ENCODE measurements at regions not wholly inside any gene's neighbourhood (a gene's known extent, or its start where the extent isn't known, plus 50 kb on each side); places are given as distances from the start of the nearest gene placed in this dataset.

GRCh38 chr7:85449478-85449877, 262.6 kb upstream of the SEMA3D start:
- DNase-seq: no peak
- ChIA-PET CTCF (no interaction called here), POLR2A (interaction anchor here (0.6 kb wide), 1 partner anchor 588 kb away, joined by 3 read pairs; no protein-coding TSS in a partner anchor)
- H3K36me3 Mint-ChIP-seq (ENCODE audit: low read depth): no peaks in the 10 kb centered on the region
- no peaks in the 10 kb centered on the region for H3K27me3 Mint-ChIP-seq
- H3K4me3 Mint-ChIP-seq: no peak overlapping the region
- no peaks in the 10 kb centered on the region for H3K9me3 Mint-ChIP-seq
- no peak overlapping the region for H3K27ac Mint-ChIP-seq
- H3K4me1 Mint-ChIP-seq: no peaks in the 10 kb centered on the region

GRCh38 chr7:85447004-85447403, 260.1 kb upstream of the SEMA3D start:
- CTCF ChIA-PET: no interaction called here
- Mint-ChIP-seq H3K4me1 (no peaks in the 10 kb centered on the region), H3K9me3 (no peaks in the 10 kb centered on the region), H3K27ac (no peak overlapping the region), H3K4me3 (no peak overlapping the region), H3K27me3 (no peaks in the 10 kb centered on the region), H3K36me3 (ENCODE audit: low read depth) (no peaks in the 10 kb centered on the region)
- POLR2A ChIA-PET: no interaction called here
- no peak for DNase-seq

GRCh38 chr7:85426487-85426960, 239.7 kb upstream of the SEMA3D start:
- Mint-ChIP-seq H3K36me3 (ENCODE audit: low read depth) (no peaks in the 10 kb centered on the region), H3K9me3 (no peaks in the 10 kb centered on the region), H3K4me3 (no peak overlapping the region), H3K27me3 (no peaks in the 10 kb centered on the region), H3K4me1 (no peaks in the 10 kb centered on the region), H3K27ac (no peak overlapping the region)
- ChIA-PET POLR2A (no interaction called here), CTCF (no interaction called here)
- DNase-seq: no peak

- no peaks in the 10 kb centered on the region for H3K27me3 Mint-ChIP-seq
- ChIA-PET CTCF (interaction anchor here (0.6 kb wide), 1 partner anchor 56 kb away, joined by 3 read pairs; no protein-coding TSS in a partner anchor), POLR2A (no interaction called here)
- H3K4me1 Mint-ChIP-seq: no peaks in the 10 kb centered on the region
- DNase-seq: no peak
- peaks cover 1% of the 10 kb centered on the region for H3K9me3 Mint-ChIP-seq
- H3K36me3 Mint-ChIP-seq (ENCODE audit: low read depth): no peaks in the 10 kb centered on the region
- H3K27ac Mint-ChIP-seq: no peak overlapping the region
- no peak overlapping the region for H3K4me3 Mint-ChIP-seq
Observed at GRCh38 chr7:85424298-85424697, 237.4 kb upstream of the SEMA3D start.

- POLR2A ChIA-PET: no interaction called here
- no peaks in the 10 kb centered on the region for H3K4me1 Mint-ChIP-seq
Observed at GRCh38 chr7:85423209-85423895, 236.5 kb upstream of the SEMA3D start.

GRCh38 chr7:85415743-85416142, 228.9 kb upstream of the SEMA3D start:
- Mint-ChIP-seq H3K27ac (no peak overlapping the region), H3K4me1 (no peaks in the 10 kb centered on the region), H3K27me3 (no peaks in the 10 kb centered on the region), H3K36me3 (ENCODE audit: low read depth) (no peaks in the 10 kb centered on the region), H3K4me3 (no peak overlapping the region), H3K9me3 (no peaks in the 10 kb centered on the region)
- ChIA-PET CTCF (no interaction called here), POLR2A (no interaction called here)
- no peak for DNase-seq

More at GRCh38 chr7:85423209-85423895, 236.5 kb upstream of the SEMA3D start:
- Mint-ChIP-seq H3K9me3 (peaks cover 1% of the 10 kb centered on the region), H3K27ac (no peak overlapping the region), H3K4me3 (no peak overlapping the region), H3K36me3 (ENCODE audit: low read depth) (no peaks in the 10 kb centered on the region), H3K27me3 (no peaks in the 10 kb centered on the region)
- DNase-seq: no peak
- CTCF ChIA-PET: no interaction called here

DNA sequence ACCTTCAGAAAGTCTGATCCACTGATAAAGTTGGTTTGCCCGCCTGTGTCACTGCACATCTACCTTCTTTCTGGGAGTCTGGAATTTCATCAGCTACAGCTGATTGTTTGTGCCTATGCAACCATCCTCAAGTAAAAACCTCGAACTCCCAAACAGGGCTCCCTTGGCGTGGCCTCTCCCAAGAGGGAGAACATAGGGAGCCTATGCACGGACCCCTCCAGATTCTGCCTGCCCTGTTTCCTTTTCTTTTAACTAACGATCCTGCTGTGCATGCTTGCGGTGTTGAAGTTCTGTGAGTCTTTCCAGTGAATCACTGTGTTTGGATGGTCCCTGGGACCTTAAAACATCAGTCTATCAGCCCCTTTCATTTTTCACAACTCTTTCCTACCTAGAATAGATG, 226.9 kb upstream of the SEMA3D start:
- H3K4me1 Mint-ChIP-seq: no peaks in the 10 kb centered on the region
- no peaks in the 10 kb centered on the region for H3K36me3 Mint-ChIP-seq (ENCODE audit: low read depth)
- H3K27ac Mint-ChIP-seq: no peak overlapping the region
- no peaks in the 10 kb centered on the region for H3K27me3 Mint-ChIP-seq
- no peak for DNase-seq
- H3K4me3 Mint-ChIP-seq: no peak overlapping the region
- POLR2A ChIA-PET: no interaction called here
- CTCF ChIA-PET: no interaction called here
- H3K9me3 Mint-ChIP-seq: no peaks in the 10 kb centered on the region

DNA sequence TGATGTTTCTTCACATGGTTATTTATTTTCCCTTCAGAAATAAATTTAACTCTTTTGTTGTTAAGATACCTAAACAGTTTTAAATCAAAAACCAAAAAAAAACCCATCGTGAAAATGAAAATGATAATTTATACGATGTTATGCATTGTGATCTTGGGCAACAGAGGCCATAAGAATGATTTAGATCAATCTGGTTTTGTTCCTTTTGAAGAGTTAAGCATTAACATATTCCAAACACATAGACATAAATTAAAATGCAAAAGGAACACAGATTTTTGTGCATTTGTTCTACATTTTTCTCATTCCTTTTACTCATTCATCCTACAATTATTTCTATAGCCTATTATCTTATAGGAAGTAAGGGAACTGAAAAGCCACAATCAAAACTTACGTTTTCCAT, 226.1 kb upstream of the SEMA3D start:
- no peak overlapping the region for H3K4me3 Mint-ChIP-seq
- no peak overlapping the region for H3K27ac Mint-ChIP-seq
- DNase-seq: no peak
- H3K4me1 Mint-ChIP-seq: no peaks in the 10 kb centered on the region
- ChIA-PET POLR2A (no interaction called here), CTCF (no interaction called here)
- H3K27me3 Mint-ChIP-seq: no peaks in the 10 kb centered on the region
- H3K36me3 Mint-ChIP-seq (ENCODE audit: low read depth): no peaks in the 10 kb centered on the region
- no peaks in the 10 kb centered on the region for H3K9me3 Mint-ChIP-seq

DNA sequence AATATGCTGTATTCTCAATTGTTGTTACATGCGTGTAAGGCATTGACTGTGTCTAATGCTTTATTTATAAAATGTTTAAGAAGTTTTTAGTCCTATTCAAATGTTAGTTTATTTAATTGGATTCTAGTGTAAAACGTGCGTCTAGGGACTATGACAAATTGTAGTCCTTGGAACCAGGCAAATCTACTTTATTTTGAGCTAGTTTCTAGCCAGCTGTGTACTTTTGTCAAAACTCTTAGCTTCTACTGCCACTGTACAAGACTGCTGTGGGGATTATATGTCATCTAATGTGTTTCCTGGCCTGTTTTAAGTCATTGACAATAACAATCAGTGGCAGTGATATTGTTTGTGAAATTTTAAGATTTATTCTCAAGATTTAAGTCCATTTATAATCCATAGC, 220.5 kb upstream of the SEMA3D start:
- DNase-seq: no peak
- no peak overlapping the region for H3K4me3 Mint-ChIP-seq
- CTCF ChIA-PET: no interaction called here
- H3K9me3 Mint-ChIP-seq: no peaks in the 10 kb centered on the region
- H3K27ac Mint-ChIP-seq: no peak overlapping the region
- POLR2A ChIA-PET: no interaction called here
- no peaks in the 10 kb centered on the region for H3K27me3 Mint-ChIP-seq
- H3K4me1 Mint-ChIP-seq: no peaks in the 10 kb centered on the region
- no peaks in the 10 kb centered on the region for H3K36me3 Mint-ChIP-seq (ENCODE audit: low read depth)

GRCh38 chr7:85405016-85405902, 218.4 kb upstream of the SEMA3D start:
- no peak overlapping the region for H3K27ac Mint-ChIP-seq
- no peaks in the 10 kb centered on the region for H3K27me3 Mint-ChIP-seq
- ChIA-PET CTCF (no interaction called here), POLR2A (no interaction called here)
- no peaks in the 10 kb centered on the region for H3K4me1 Mint-ChIP-seq
- no peak for DNase-seq
- H3K36me3 Mint-ChIP-seq (ENCODE audit: low read depth): no peaks in the 10 kb centered on the region
- no peaks in the 10 kb centered on the region for H3K9me3 Mint-ChIP-seq
- H3K4me3 Mint-ChIP-seq: no peak overlapping the region

- Mint-ChIP-seq H3K9me3 (peaks cover 3% of the 10 kb centered on the region), H3K36me3 (ENCODE audit: low read depth) (no peaks in the 10 kb centered on the region), H3K27ac (no peak overlapping the region), H3K4me1 (no peaks in the 10 kb centered on the region), H3K4me3 (no peak overlapping the region), H3K27me3 (no peaks in the 10 kb centered on the region)
- no peak for DNase-seq
- ChIA-PET CTCF (no interaction called here), POLR2A (no interaction called here)
Observed at GRCh38 chr7:85396676-85397075, 209.8 kb upstream of the SEMA3D start.

DNA sequence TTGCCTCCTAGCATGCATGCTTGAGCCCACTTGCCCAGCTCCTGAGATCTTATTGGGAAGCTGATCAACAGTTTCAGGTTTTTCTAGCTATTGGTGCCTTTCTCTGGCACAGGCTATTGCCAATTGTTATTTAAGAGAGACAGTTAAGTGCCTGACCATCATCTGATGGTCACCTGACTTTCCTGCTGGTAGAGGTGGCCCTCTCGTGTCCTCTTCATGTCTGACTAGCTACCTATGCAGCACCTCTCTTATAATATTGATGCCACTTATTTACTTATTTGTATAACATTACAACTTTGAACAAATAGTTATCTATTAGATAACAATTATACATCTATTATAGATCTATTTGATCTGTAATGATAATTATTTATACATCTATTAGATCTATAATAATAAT, 205.9 kb upstream of the SEMA3D start:
- no peak overlapping the region for H3K4me3 Mint-ChIP-seq
- DNase-seq: no peak
- no peaks in the 10 kb centered on the region for H3K27me3 Mint-ChIP-seq
- H3K4me1 Mint-ChIP-seq: no peaks in the 10 kb centered on the region
- no peaks in the 10 kb centered on the region for H3K36me3 Mint-ChIP-seq (ENCODE audit: low read depth)
- ChIA-PET CTCF (no interaction called here), POLR2A (no interaction called here)
- peaks cover 3% of the 10 kb centered on the region for H3K9me3 Mint-ChIP-seq
- no peak overlapping the region for H3K27ac Mint-ChIP-seq

DNA sequence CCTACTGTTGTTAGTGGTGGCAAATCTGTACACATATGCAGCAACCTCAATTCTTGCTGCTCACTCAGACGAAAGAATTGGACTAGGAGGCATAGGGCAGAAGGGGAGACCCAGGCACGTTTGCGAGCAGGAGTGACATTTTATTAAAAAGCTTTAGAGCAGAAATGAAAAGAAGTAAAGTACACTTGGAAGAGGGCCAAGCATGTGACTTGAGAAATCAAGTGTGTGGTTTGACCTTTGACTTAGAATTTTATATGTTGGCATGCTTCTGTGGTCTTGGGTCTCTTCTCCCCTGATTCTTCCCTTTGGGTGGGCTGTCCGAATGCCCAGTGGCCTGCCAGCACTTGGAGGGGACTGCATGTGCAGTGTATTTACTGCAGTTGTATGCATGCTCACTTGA, 205.5 kb upstream of the SEMA3D start:
- H3K36me3 Mint-ChIP-seq (ENCODE audit: low read depth): no peaks in the 10 kb centered on the region
- no peaks in the 10 kb centered on the region for H3K27me3 Mint-ChIP-seq
- no peak overlapping the region for H3K4me3 Mint-ChIP-seq
- H3K9me3 Mint-ChIP-seq: peaks cover 3% of the 10 kb centered on the region
- no peak for DNase-seq
- CTCF ChIA-PET: no interaction called here
- H3K4me1 Mint-ChIP-seq: no peaks in the 10 kb centered on the region
- POLR2A ChIA-PET: no interaction called here
- no peak overlapping the region for H3K27ac Mint-ChIP-seq

DNA sequence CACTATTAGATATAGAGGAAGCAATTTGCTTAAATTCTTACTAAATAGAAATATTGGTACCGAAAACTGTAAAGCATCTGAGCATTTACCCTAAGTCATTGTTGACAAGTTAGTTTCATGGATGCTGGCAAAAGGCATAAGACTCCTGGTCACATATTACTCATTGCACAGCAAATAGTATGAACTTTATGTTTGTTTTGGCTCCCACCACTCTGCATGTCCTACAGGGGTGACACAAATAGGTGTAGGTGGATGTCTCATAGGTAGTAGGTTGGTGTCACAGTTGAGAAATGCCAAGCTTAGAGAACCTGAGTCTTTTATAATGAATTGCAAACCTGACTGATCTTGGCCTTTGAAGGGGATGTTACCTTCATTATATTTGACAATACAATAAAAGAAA, 199.6 kb upstream of the SEMA3D start:
- Mint-ChIP-seq H3K4me3 (no peak overlapping the region), H3K36me3 (ENCODE audit: low read depth) (no peaks in the 10 kb centered on the region), H3K4me1 (no peaks in the 10 kb centered on the region), H3K9me3 (peaks cover 2% of the 10 kb centered on the region), H3K27ac (no peak overlapping the region), H3K27me3 (no peaks in the 10 kb centered on the region)
- DNase-seq: no peak
- POLR2A ChIA-PET: no interaction called here
- CTCF ChIA-PET: no interaction called here

Data from activated CD4-positive, alpha-beta memory T cell treated with anti-CD3 and anti-CD28 coated beads, Interleukin-2, amount 10 ng/mL, durations not matched to agents 7 days and 5 days (primary cell).